ENCODE measurements at regions not wholly inside any gene's neighbourhood (a gene's known extent, or its start where the extent isn't known, plus 50 kb on each side); places are given as distances from the start of the nearest gene placed in this dataset.

DNA sequence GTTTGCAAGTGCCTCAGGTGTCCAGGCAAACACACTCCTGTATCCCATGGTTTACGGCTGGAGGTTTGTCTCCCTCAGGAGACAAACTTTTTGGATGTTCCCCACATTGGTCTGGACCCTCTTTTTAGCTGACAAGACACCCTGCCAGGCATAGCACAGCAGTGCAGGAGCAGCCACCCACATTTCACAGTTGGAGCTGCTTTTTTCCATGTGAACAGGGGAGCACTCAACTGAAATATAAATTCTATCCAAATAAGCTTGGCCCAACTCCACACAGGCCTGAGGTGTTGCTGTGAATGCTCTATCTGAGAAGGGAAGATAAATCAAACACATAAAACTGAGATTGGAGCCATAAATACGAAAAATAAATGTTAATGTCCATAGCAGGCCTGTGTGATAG is 501.3 kb upstream of the IL12A start:
- no peaks in the 10 kb centered on the region for H3K4me1 ChIP-seq (ENCODE audit: control insufficient read depth, low read length)
- H3K4me3 ChIP-seq (ENCODE audit: low read length): no peak overlapping the region
- TF ChIP-seq, protein P1, sequence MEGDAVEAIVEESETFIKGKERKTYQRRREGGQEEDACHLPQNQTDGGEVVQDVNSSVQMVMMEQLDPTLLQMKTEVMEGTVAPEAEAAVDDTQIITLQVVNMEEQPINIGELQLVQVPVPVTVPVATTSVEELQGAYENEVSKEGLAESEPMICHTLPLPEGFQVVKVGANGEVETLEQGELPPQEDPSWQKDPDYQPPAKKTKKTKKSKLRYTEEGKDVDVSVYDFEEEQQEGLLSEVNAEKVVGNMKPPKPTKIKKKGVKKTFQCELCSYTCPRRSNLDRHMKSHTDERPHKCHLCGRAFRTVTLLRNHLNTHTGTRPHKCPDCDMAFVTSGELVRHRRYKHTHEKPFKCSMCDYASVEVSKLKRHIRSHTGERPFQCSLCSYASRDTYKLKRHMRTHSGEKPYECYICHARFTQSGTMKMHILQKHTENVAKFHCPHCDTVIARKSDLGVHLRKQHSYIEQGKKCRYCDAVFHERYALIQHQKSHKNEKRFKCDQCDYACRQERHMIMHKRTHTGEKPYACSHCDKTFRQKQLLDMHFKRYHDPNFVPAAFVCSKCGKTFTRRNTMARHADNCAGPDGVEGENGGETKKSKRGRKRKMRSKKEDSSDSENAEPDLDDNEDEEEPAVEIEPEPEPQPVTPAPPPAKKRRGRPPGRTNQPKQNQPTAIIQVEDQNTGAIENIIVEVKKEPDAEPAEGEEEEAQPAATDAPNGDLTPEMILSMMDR (IDR thresholded peaks at IDR 0.05; ENCODE audit: low read depth, low read length, poor library complexity, severe bottlenecking): no peak
- no peak for TF ChIP-seq EZH2phosphoT487 (IDR thresholded peaks at IDR 0.05; ENCODE audit: borderline replicate concordance, low read length)
- H3K27me3 ChIP-seq (ENCODE audit: control insufficient read depth, low read length): no peaks in the 10 kb centered on the region
- H3F3A ChIP-seq (ENCODE audit: control insufficient read depth, insufficient read depth): no peaks in the 10 kb centered on the region
- no peaks in the 10 kb centered on the region for H3K79me2 ChIP-seq (ENCODE audit: control insufficient read depth, low read length)
- H4K20me1 ChIP-seq (ENCODE audit: control insufficient read depth, insufficient read depth, low read depth, low read length): no peaks in the 10 kb centered on the region
- H3K9me3 ChIP-seq (ENCODE audit: control insufficient read depth, insufficient read depth, low read length): no peaks in the 10 kb centered on the region
- no peak overlapping the region for H3K4me2 ChIP-seq (ENCODE audit: low read length)
- no peaks in the 10 kb centered on the region for H3K9me2 ChIP-seq (replicated peaks; ENCODE audit: control insufficient read depth, low read length)
- no peaks in the 10 kb centered on the region for H3K36me3 ChIP-seq (ENCODE audit: control insufficient read depth, low read length)
- no peak overlapping the region for H3K27ac ChIP-seq (ENCODE audit: low read depth, low read length)

DNA sequence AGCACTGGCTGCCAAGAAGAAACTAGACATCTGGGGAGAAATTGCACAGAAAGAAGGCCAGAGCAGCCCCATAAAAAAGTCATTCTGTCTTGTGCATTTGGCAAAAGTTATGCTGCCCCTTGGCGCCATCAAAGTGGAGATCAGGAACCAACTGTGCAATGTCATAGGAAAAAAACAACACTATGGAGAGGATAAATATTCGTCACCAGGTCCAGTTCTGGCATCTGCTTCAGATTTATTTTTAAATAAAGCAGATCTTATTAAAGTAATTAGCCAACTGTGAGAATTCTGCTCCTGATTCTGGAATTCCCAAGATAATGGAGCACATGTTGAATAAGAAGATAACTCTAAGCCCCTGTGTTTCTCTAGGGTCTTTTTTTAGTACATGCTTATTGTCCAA is 500.0 kb upstream of the IL12A start:
- H3K4me3 ChIP-seq (ENCODE audit: low read length): no peak overlapping the region
- no peak overlapping the region for H3K4me2 ChIP-seq (ENCODE audit: low read length)
- H3K79me2 ChIP-seq (ENCODE audit: control insufficient read depth, low read length): no peaks in the 10 kb centered on the region
- no peaks in the 10 kb centered on the region for H3K27me3 ChIP-seq (ENCODE audit: control insufficient read depth, low read length)
- H3K27ac ChIP-seq (ENCODE audit: low read depth, low read length): no peak overlapping the region
- H3F3A ChIP-seq (ENCODE audit: control insufficient read depth, insufficient read depth): no peaks in the 10 kb centered on the region
- no peaks in the 10 kb centered on the region for H4K20me1 ChIP-seq (ENCODE audit: control insufficient read depth, insufficient read depth, low read depth, low read length)
- no peaks in the 10 kb centered on the region for H3K4me1 ChIP-seq (ENCODE audit: control insufficient read depth, low read length)
- no peaks in the 10 kb centered on the region for H3K36me3 ChIP-seq (ENCODE audit: control insufficient read depth, low read length)
- H3K9me3 ChIP-seq (ENCODE audit: control insufficient read depth, insufficient read depth, low read length): no peaks in the 10 kb centered on the region
- no peak for TF ChIP-seq EZH2phosphoT487 (IDR thresholded peaks at IDR 0.05; ENCODE audit: borderline replicate concordance, low read length)
- TF ChIP-seq, protein P1 (IDR thresholded peaks at IDR 0.05; ENCODE audit: low read depth, low read length, poor library complexity, severe bottlenecking): no peak
- no peaks in the 10 kb centered on the region for H3K9me2 ChIP-seq (replicated peaks; ENCODE audit: control insufficient read depth, low read length)

DNA sequence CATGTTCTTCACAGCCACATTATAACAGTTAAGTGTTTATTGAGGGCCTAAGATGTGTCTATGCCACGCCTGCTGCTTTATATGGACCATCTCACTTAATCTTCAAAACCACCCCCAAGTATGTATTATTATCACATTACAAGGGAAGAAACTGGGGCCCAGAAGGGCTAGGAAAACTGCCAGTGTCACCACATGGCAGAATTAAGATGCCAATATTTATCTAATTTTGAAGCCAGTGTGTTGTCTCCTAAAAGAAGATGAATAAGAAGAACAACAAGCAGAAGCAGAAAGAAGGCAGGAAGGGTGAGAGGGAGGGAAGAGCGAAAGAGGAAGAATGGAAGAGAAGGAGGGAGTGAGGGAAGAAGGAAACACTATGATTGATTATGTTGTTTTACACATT is 491.3 kb upstream of the IL12A start:
- H3K79me2 ChIP-seq (ENCODE audit: control insufficient read depth, low read length): no peaks in the 10 kb centered on the region
- H3K9me3 ChIP-seq (ENCODE audit: control insufficient read depth, insufficient read depth, low read length): no peaks in the 10 kb centered on the region
- no peaks in the 10 kb centered on the region for H3K36me3 ChIP-seq (ENCODE audit: control insufficient read depth, low read length)
- no peak overlapping the region for H3K4me2 ChIP-seq (ENCODE audit: low read length)
- H3F3A ChIP-seq (ENCODE audit: control insufficient read depth, insufficient read depth): no peaks in the 10 kb centered on the region
- no peaks in the 10 kb centered on the region for H3K4me1 ChIP-seq (ENCODE audit: control insufficient read depth, low read length)
- no peak overlapping the region for H3K27ac ChIP-seq (ENCODE audit: low read depth, low read length)
- no peak overlapping the region for H3K4me3 ChIP-seq (ENCODE audit: low read length)
- no peaks in the 10 kb centered on the region for H4K20me1 ChIP-seq (ENCODE audit: control insufficient read depth, insufficient read depth, low read depth, low read length)
- TF ChIP-seq EZH2phosphoT487 (IDR thresholded peaks at IDR 0.05; ENCODE audit: borderline replicate concordance, low read length): no peak
- TF ChIP-seq, protein P1 (IDR thresholded peaks at IDR 0.05; ENCODE audit: low read depth, low read length, poor library complexity, severe bottlenecking): no peak
- H3K9me2 ChIP-seq (replicated peaks; ENCODE audit: control insufficient read depth, low read length): no peaks in the 10 kb centered on the region
- H3K27me3 ChIP-seq (ENCODE audit: control insufficient read depth, low read length): no peaks in the 10 kb centered on the region

Measured in DOHH2 (cell line).